ENCODE measurements at regions not wholly inside any gene's neighbourhood (a gene's known extent, or its start where the extent isn't known, plus 50 kb on each side); places are given as distances from the start of the nearest gene placed in this dataset.

DNA sequence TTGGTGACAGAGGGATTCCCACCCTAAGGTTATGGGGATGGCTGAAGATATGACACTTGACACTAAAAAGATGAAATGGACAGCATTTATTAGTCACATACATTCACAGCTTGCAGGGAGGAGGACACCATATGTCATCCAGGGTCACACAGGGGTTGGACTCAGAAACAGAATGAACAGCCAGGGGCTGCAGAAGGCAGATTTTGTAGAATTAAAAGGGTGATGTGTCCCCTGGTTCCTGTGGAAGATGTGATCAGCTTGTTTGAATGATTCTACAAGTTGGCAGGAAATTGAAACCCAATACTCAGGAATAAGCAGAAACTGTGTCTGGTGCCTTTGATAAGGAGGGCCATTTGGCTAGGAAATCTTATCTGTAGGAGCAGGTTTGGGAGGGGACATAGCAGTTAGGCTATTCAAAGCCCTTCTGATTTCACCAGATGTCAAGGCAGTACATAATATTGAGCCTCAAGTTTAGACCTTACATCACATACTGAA lies 102.3 kb upstream of the GRIN3A start:
- TF ChIP-seq, protein P1, sequence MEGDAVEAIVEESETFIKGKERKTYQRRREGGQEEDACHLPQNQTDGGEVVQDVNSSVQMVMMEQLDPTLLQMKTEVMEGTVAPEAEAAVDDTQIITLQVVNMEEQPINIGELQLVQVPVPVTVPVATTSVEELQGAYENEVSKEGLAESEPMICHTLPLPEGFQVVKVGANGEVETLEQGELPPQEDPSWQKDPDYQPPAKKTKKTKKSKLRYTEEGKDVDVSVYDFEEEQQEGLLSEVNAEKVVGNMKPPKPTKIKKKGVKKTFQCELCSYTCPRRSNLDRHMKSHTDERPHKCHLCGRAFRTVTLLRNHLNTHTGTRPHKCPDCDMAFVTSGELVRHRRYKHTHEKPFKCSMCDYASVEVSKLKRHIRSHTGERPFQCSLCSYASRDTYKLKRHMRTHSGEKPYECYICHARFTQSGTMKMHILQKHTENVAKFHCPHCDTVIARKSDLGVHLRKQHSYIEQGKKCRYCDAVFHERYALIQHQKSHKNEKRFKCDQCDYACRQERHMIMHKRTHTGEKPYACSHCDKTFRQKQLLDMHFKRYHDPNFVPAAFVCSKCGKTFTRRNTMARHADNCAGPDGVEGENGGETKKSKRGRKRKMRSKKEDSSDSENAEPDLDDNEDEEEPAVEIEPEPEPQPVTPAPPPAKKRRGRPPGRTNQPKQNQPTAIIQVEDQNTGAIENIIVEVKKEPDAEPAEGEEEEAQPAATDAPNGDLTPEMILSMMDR (conservative IDR thresholded peaks at IDR 0.05; ENCODE audit: low read depth, low read length): no peak
- TF ChIP-seq EZH2 (IDR thresholded peaks at IDR 0.05; ENCODE audit: borderline replicate concordance, low read depth, low read length, poor library complexity, severe bottlenecking): no peak
